ENCODE measurements at regions not wholly inside any gene's neighbourhood (a gene's known extent, or its start where the extent isn't known, plus 50 kb on each side); places are given as distances from the start of the nearest gene placed in this dataset.
"Not testable (repeated sequence)": the region's sequence is repeated elsewhere in the genome, so short reads cannot be mapped to it uniquely, and the experiment has no call there.

GRCh38 chr5:144596517-144596916 lies 425.8 kb downstream of the KCTD16 start:
- Histone ChIP-seq H3K36me3 (replicated peaks; ENCODE audit: control insufficient read depth, insufficient read depth, low read length) (no peaks in the 10 kb centered on the region), H3K27me3 (ENCODE audit: control insufficient read depth, insufficient read depth, low read length) (no peaks in the 10 kb centered on the region; the same call in 1 of the 2 replicates), H3K4me3 (ENCODE audit: insufficient read depth, low read depth, low read length) (no peak overlapping the region)
- no peak for DNase-seq

- no peak for DNase-seq
- Histone ChIP-seq H3K27me3 (ENCODE audit: control insufficient read depth, insufficient read depth, low read length) (no peaks in the 10 kb centered on the region; the same call in 1 of the 2 replicates), H3K36me3 (replicated peaks; ENCODE audit: control insufficient read depth, insufficient read depth, low read length) (no peaks in the 10 kb centered on the region), H3K4me3 (ENCODE audit: insufficient read depth, low read depth, low read length) (no peak overlapping the region)
These were observed 424.2 kb downstream of the KCTD16 start for GRCh38 chr5:144594919-144595318.

DNA sequence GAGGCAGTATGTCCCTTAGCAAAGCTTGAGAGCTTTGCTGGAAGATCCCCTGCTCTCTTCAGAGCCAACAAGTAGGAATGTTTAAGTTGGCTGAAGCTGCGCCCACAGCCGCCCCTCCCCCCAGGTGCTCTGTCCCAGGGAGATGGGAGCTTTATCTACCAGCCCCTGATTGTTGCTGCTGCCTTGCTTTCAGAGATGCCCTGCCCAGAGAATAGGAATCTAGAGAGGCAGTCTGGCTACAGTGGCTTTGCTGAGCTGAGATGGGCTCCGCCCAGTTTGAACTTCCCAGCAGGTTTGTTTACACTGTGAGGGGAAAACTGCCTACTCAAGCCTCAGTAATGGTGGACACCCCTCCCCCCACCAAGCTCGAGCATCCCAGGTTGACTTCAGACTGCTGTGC lies 423.6 kb downstream of the KCTD16 start:
- H3K36me3 ChIP-seq (replicated peaks; ENCODE audit: control insufficient read depth, insufficient read depth, low read length); H3K4me3 ChIP-seq (ENCODE audit: insufficient read depth, low read depth, low read length); DNase-seq; H3K27me3 ChIP-seq (ENCODE audit: control insufficient read depth, insufficient read depth, low read length): not testable (repeated sequence)

- no peak for DNase-seq
- Histone ChIP-seq H3K36me3 (replicated peaks; ENCODE audit: control insufficient read depth, insufficient read depth, low read length) (no peaks in the 10 kb centered on the region), H3K27me3 (ENCODE audit: control insufficient read depth, insufficient read depth, low read length) (no peaks in the 10 kb centered on the region), H3K4me3 (ENCODE audit: insufficient read depth, low read depth, low read length) (no peak overlapping the region)
These were observed 415.0 kb downstream of the KCTD16 start for GRCh38 chr5:144585681-144586080.

DNA sequence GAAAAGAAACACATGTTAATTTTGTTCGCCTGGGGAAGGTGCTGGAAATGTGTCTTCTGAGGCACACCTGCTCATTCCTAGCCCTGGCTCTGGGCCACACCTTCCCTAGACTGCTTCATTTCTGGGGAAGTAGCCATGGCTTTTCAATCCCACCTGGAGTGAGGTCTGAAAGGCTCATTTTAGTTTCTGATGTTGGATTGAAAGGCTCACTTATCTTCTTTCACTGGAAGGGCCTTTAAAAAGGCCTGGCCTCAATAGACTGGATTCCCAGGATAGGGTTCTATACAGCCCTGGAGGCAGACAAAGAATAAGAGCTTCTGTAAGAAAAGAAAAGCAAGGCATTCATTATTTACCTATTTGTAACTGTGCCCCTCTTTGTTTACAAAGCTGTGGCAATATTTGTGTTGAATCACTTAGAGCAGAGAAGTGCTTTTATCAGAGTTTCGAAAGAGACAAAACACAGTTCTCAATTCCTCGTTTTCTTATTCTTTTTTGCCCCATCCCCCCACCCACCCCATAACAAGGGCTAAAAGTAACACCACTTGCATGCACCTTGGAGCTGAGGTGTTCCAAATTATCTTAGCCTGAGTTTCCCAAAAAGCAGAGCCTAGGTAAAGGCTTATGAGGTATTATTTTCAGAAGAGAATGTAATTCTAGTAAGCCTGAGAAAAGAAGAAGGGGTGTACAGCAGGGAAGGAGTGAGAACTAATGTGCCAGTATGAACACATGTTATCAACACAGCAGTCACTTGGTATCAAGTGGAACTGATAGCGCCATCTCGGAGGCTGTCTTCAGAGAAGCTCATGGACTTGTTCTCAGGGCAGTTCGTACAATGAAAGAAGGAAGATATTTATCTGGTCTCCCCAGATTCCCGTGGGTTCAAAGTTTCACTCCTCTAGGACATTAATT lies 413.1 kb downstream of the KCTD16 start:
- H3K27me3 ChIP-seq (ENCODE audit: control insufficient read depth, insufficient read depth, low read length), result no peaks in the 10 kb centered on the region
- DNase-seq, result no peak
- H3K4me3 ChIP-seq (ENCODE audit: insufficient read depth, low read depth, low read length), result no peak overlapping the region
- H3K36me3 ChIP-seq (replicated peaks; ENCODE audit: control insufficient read depth, insufficient read depth, low read length), result no peaks in the 10 kb centered on the region

- no peaks in the 10 kb centered on the region for H3K36me3 ChIP-seq (replicated peaks; ENCODE audit: control insufficient read depth, insufficient read depth, low read length)
- no peak overlapping the region for H3K4me3 ChIP-seq (ENCODE audit: insufficient read depth, low read depth, low read length)
- H3K27me3 ChIP-seq (ENCODE audit: control insufficient read depth, insufficient read depth, low read length), result no peaks in the 10 kb centered on the region
- no peak for DNase-seq
These were observed 411.4 kb downstream of the KCTD16 start for GRCh38 chr5:144582066-144582465.

DNA sequence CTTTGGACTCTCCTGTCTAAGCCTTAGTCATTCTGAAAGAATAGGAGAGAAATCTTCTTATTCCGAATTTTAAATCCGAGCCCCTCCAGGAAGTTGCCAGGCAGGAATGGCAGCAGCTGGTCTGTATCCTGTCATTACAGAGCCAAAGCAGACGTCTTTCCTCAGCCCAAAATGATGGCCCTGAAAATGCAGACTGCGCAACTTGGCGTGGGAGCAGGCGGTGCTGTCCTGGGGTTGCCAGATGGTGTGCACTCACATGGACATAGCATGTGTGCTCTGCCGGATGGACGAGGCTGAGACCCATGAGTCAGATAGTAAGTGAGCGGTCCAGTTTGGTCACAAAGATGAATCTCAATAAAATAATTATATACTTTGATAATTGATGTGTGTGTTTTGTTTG lies 410.4 kb downstream of the KCTD16 start:
- no peak for DNase-seq

DNA sequence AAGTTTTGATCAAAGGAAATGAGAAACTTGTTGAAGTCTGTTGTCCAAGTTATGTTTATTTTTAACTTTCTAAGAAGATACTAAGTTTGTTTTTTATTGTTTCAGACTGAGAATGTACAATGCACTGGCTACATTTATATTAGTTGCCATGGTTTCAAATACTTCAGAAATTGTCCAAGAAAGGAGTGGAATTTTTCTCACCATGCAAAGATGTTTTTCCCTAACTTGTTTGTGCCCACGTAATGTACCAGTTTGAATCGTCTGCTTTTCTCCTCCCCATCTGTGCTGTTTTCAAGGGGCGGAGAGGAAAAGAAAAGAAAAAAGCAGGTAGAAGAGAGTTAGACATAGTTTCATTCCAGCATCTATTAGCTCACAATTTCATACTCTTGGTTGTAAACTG lies 407.0 kb downstream of the KCTD16 start:
- no peaks in the 10 kb centered on the region for H3K27me3 ChIP-seq (ENCODE audit: control insufficient read depth, insufficient read depth, low read length)
- no peak for DNase-seq
- H3K36me3 ChIP-seq (replicated peaks; ENCODE audit: control insufficient read depth, insufficient read depth, low read length), result no peaks in the 10 kb centered on the region
- H3K4me3 ChIP-seq (ENCODE audit: insufficient read depth, low read depth, low read length), result no peak overlapping the region

More for the DNA sequence above, 410.4 kb downstream of the KCTD16 start:
- Histone ChIP-seq H3K36me3 (replicated peaks; ENCODE audit: control insufficient read depth, insufficient read depth, low read length) (no peaks in the 10 kb centered on the region), H3K4me3 (ENCODE audit: insufficient read depth, low read depth, low read length) (no peak overlapping the region), H3K27me3 (ENCODE audit: control insufficient read depth, insufficient read depth, low read length) (no peaks in the 10 kb centered on the region)

- no peaks in the 10 kb centered on the region for H3K27me3 ChIP-seq (ENCODE audit: control insufficient read depth, insufficient read depth, low read length)
- H3K4me3 ChIP-seq (ENCODE audit: insufficient read depth, low read depth, low read length), result no peak overlapping the region
- no peaks in the 10 kb centered on the region for H3K36me3 ChIP-seq (replicated peaks; ENCODE audit: control insufficient read depth, insufficient read depth, low read length)
- DNase-seq, result no peak
These were observed 405.1 kb downstream of the KCTD16 start for GRCh38 chr5:144575736-144576135.

- H3K27me3 ChIP-seq (ENCODE audit: control insufficient read depth, insufficient read depth, low read length), result no peaks in the 10 kb centered on the region
- no peaks in the 10 kb centered on the region for H3K36me3 ChIP-seq (replicated peaks; ENCODE audit: control insufficient read depth, insufficient read depth, low read length)
- H3K4me3 ChIP-seq (ENCODE audit: insufficient read depth, low read depth, low read length), result no peak overlapping the region
- no peak for DNase-seq
These were observed 396.7 kb downstream of the KCTD16 start for GRCh38 chr5:144567421-144567780.

DNA sequence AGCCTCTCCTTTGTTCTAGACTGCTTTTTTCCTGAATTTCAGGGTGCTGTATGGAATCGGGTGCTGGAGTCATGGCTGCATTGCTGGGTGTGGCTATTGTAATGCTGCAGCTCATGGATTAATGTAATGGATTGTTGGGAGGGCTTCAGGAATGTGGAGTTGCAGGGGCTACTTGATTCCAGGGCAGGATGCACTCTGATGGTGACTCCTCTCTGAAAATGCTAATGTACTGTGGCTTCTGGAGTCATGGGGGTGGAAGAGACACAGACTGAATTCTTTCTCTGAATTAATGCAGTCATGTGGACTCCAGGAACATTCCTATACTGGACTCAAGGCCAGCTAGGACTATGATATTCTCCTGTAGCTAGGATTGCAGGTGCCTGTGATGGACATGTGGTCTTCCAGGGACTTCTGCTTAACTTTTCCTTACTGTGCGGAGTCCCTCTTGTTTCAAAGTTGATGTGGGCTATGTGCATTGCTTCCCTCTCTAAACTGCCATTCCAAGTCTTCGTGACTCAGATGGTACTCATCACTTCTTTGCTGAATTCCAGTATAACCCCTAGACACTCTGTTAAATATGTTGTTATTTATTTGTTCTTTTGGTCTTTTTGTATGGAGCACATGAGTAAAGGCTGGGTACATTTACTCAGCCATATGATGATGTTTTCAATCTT lies 396.2 kb downstream of the KCTD16 start:
- Histone ChIP-seq H3K36me3 (replicated peaks; ENCODE audit: control insufficient read depth, insufficient read depth, low read length) (no peaks in the 10 kb centered on the region), H3K4me3 (ENCODE audit: insufficient read depth, low read depth, low read length) (no peak overlapping the region), H3K27me3 (ENCODE audit: control insufficient read depth, insufficient read depth, low read length) (no peaks in the 10 kb centered on the region)
- DNase-seq, result no peak

GRCh38 chr5:144549580-144549979 lies 378.9 kb downstream of the KCTD16 start:
- Histone ChIP-seq H3K4me3 (ENCODE audit: insufficient read depth, low read depth, low read length) (no peak overlapping the region), H3K36me3 (replicated peaks; ENCODE audit: control insufficient read depth, insufficient read depth, low read length) (no peaks in the 10 kb centered on the region), H3K27me3 (ENCODE audit: control insufficient read depth, insufficient read depth, low read length) (no peaks in the 10 kb centered on the region)
- DNase-seq, result no peak

DNA sequence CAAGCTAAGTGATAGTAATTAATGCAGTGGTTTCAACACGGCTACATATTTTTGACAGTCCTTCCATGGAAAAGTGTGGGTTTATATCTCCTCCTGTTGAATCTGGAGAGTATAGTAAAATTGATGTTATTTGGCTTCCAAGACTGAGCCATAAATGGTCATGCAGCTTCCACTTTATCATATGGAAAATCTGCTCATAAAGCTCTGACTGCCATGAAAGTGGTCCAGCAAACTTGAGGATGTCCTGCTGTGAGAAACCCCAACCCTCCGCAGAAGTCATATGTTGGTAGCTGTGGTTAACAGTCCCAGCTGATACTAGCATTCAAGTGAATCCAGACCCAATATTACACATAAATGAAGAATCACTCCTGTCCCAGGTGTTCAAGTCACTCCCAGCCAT lies 378.3 kb downstream of the KCTD16 start:
- Histone ChIP-seq H3K36me3 (replicated peaks; ENCODE audit: control insufficient read depth, insufficient read depth, low read length) (no peaks in the 10 kb centered on the region), H3K4me3 (ENCODE audit: insufficient read depth, low read depth, low read length) (no peak overlapping the region), H3K27me3 (ENCODE audit: control insufficient read depth, insufficient read depth, low read length) (no peaks in the 10 kb centered on the region)
- no peak for DNase-seq

DNA sequence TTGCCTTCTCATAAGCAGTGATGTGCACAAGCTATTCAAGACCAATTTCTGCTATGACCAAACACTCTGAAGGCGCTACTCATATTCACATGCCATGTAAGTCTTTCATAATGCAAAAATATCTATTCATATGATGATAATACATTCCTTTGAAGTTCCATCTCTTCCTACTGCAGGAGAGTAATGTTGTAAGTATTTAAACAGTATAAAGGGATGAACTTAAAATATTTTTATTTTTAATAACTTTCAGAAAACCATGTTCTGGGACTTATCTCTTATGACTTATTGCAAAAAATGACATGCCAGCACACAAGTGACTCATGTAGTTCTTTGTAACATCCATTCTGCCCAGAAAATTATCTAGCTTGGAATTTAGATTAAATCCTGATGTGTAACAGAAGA lies 376.4 kb downstream of the KCTD16 start:
- Histone ChIP-seq H3K4me3 (ENCODE audit: insufficient read depth, low read depth, low read length) (no peak overlapping the region), H3K36me3 (replicated peaks; ENCODE audit: control insufficient read depth, insufficient read depth, low read length) (no peaks in the 10 kb centered on the region), H3K27me3 (ENCODE audit: control insufficient read depth, insufficient read depth, low read length) (no peaks in the 10 kb centered on the region)
- no peak for DNase-seq

- Histone ChIP-seq H3K36me3 (replicated peaks; ENCODE audit: control insufficient read depth, insufficient read depth, low read length) (no peaks in the 10 kb centered on the region), H3K4me3 (ENCODE audit: insufficient read depth, low read depth, low read length) (no peak overlapping the region), H3K27me3 (ENCODE audit: control insufficient read depth, insufficient read depth, low read length) (no peaks in the 10 kb centered on the region)
- DNase-seq, result no peak
These were observed 368.2 kb downstream of the KCTD16 start for GRCh38 chr5:144538845-144539244.
